KG1 (cell line): ENCODE measurements at regions not wholly inside any gene's neighbourhood (a gene's known extent, or its start where the extent isn't known, plus 50 kb on each side); places are given as distances from the start of the nearest gene placed in this dataset.
"Not testable (repeated sequence)": the region's sequence is repeated elsewhere in the genome, so short reads cannot be mapped to it uniquely, and the experiment has no call there.

Experiments
- DNase-seq: peaks from one replicate; lab custom pipeline; 2025; lab: John Stamatoyannopoulos, UW

DNA sequence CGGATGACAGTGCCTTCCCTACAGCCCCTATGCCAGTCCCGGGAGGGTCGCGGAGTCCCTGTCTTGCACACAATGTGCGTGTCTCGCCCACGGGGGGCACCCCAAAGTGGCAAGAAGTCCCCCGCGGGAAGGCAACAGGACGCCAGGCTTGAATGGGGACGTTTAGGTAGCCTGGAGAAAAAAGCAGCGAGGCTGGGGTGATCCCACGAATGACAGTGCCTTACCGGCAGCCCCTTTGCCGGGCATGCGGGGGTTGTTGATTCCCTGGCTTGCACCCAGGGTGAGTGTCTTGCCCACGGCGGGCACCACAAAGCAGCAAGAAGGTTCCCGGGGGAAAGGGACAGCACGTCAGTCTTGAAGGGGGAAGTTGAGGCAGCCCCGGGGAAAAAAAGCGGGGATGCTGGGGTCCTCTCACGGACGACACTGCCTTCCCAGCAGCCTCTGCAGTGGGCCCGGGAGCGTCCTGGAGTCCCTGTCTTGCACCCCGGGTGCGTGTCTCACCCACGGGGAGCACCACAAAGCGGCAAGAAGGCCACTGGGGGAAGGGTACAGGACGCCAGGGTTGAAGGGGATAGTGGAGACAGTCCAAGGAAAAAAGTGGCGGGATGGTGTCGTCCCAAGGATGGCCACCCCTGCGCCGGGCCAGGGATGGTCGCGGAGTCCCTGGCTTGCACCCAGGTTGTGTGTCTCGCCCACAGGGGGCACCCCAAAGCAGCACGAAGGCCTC lies 156.8 kb upstream of the ALG10B start:
- DNase-seq: no peak

DNA sequence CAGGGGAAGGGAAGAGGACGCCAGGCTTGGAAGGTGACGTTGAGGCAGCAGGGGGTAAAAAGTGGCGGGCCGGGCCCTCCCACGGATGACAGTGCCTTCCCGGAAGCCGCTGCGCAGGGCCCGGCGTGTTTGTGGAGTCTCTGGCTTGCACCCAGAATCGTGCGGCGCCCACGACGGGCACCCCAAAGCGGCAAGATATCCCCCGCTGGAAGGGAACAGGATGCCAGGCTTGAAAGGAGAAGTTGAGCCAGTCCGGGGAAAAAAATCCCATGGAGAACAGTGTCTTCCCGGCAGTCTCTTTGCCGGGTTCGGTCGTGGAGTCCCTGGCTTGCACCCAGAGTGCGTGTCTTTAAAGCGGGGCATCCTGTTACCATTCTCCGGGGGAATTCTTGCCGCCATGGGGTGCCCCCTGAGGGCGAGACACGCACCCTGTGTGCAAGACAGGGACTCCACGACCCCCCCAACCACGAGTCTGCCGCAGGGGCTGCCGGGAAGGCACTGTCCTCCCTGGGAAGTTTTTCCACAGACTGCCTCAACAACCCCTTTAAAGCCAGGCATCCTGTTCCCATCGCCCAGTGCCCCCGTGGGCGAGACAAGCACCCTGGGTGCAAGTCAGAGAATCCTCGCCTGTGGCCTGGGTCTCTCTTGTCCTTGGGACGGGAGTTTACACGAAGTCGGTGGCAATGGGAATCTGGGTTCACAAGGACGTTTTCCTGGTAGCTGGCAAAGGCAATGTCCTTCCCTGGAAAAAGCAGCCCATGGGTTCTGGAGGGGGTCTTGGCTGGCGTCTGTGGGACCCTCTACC lies 156.1 kb upstream of the ALG10B start:
- no peak for DNase-seq

DNA sequence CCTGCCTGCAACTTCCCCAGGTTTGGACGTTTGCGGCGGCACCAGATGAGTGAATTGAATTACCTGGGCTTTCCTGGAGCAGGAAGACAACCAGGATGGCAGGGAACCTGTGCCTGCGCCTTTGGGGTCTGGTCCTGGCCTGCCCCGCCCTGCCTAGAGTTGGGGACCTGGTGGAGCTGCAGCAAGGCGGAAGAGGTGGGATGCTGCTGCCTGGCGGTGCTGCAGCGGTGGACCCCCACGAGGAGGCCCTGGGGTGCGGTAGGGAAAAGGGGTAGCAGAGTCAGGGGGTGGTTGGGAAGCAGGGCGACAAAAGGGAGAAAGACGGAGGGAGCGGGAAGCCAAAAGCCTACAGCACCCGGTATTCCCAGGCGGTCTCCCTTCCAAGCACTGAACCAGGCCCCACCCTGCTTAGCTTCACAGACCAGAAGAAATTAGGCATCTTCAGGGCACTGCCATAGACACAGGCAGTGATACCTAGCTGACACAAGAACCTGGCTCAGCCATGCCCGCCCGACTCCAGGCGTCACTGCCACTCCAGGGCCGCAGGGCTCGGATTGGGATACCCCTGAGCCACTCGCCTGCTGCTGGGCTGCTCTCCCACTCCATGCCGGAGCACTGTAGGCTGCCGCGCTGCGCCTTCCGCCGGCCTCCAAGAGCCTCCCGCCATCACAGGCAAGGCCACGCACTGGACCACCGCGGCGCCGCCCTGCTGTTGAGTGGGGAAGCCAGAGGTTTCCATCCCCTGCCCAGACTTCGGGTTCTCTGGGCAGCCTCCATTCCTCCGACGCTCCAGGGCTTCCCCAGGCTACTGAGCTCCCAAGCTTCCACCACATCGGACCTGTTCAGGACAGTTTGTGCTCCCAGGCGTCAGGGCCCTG lies 155.2 kb upstream of the ALG10B start:
- DNase-seq: no peak

DNA sequence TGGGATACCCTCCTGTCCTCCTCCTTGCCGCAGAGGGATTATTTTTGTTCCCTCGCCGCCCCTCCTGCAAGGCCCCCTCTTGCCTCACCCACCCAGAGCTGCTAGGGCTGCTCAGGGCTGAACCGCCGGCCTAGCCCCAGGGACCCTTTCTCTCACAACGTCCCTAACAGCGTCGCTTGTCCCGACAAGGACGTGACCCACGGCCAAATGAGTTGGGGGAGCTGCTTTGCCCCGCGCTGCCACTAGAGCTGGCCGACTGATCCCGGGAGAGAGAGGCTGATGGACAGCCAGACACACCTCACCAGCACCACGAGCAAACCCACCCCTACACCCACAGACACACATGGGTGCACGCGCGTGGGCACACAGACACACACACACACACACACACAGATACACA lies 154.6 kb upstream of the ALG10B start:
- DNase-seq: no peak

DNA sequence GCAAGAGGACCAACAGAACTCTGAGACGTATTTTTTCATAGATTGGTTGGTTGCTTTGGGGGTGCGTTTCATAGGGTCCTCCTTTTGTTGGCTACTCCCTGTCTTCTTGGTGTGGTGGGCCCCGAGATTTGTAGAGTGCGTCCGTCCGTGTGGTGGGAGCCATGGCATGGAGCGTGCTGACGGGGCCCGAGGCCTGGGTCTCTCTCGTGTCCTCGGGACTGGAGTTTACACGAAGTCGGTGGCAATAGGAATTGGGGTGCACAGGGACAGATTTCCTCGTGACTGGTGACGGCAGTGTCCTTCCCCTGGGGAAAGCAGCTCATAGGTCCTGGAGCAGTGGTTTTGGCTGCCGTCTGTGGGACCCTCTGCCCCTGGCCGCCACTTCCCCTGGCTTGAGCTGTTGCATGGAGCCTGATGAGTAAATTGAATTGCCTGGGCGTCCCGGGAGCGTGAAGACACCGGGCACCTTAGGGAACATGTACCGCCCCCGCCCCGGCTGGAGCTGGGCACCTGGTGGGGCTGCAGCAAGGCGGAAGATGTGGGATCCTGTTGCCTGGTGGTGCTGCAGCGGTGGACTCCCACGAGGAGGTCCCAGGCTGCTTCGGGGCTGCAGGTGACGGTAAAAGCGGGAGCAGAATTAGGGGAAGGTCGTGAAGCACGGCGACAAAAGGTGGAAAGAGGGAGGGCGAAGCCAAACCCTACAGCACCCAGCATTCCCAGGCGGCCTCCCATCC lies 153.7 kb upstream of the ALG10B start:
- DNase-seq: no peak

DNA sequence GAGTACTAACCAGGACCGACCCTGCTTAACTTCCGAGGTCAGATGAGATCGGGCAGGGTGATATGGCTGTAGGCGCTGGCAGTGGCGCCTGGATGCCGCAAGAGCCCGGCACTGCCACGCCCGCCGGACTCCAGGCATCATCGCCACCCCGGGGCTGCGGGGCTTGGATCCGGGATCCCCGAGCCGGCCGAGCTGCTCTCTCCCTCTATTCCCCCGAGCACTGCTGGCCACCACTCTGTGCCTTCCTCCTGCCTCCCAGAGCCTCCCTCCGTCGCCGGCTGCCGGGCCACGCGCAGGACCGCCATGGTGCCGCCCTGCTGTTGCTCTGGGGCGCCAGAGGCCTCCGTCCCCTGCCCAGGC lies 153.2 kb upstream of the ALG10B start:
- no peak for DNase-seq

DNA sequence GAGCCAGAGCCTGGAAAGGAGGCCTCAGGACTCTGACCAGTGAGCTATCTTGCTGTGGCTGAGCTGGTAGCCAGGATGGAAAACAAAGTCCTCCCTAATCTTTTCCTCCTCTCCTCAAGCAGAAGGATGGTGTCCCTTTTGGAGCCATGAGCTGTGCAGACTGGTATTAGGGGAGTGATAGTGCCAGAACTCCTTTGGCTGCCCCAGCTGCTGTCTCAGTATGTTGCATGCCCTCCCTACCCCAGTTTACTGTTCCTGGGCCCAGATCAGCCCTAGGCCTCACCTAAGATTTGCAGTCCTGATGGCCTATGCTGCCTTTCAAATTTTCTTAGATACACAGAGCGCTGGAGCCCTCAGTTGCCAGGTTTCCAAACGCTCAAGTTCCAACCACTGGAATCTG lies 150.3 kb upstream of the ALG10B start:
- DNase-seq: no peak

DNA sequence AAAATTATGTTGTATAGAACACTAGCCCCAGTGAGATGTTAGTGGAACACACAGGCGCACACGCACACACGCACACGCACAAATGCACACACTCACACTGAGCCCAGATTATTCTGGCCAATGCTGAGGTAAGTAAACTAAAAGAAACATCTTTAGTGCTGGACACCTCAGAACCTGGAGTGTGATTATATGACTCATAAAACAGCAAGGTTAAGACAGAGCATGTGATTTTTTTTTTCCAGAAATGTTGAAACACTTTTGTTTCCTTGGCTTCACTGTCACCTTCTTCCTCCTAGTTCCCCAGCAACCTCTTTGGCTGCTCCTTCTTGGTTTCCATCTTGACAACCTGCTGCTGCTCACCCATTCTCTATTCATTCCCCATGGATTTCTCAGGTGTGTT lies 141.0 kb upstream of the ALG10B start:
- no peak for DNase-seq

DNA sequence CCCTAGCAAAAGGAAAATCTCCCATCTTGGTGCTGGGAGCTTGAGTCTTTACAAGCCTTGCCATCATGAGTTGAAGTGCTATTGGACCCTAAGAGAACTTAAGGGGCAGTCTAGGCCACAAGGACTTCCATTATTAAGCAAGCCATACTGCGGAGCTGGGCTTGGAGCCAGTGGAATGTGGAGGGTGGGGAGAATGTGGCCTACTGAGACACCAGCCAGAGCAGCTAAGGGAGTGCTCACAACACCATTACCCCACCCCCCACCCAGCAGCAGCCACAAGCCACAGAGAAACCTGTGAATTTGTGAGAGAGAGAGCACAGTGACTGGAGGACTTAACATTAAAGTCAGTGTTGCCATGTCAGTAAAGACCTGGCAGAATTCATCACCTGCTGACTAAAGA lies 133.0 kb upstream of the ALG10B start:
- DNase-seq: not testable (repeated sequence)

DNA sequence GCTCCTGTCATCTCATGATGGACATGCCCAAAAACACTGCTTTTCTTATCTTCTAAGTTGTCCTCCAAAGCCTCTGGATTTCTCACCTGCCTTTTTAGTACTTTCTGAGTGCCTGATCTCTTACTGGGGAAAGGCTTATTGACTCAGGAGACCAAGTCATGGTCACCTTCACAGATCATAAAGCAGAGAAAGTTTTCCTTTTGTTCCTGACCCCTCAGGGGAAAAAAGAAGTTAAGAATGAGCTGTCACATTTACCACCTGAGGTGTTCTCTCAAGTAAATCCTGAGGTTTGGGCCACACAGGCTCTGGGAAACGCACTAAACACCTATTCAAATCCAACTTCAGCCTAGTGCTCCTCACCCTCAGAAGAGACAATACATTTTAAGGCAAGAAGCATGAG lies 119.3 kb upstream of the ALG10B start:
- DNase-seq: not testable (repeated sequence)

DNA sequence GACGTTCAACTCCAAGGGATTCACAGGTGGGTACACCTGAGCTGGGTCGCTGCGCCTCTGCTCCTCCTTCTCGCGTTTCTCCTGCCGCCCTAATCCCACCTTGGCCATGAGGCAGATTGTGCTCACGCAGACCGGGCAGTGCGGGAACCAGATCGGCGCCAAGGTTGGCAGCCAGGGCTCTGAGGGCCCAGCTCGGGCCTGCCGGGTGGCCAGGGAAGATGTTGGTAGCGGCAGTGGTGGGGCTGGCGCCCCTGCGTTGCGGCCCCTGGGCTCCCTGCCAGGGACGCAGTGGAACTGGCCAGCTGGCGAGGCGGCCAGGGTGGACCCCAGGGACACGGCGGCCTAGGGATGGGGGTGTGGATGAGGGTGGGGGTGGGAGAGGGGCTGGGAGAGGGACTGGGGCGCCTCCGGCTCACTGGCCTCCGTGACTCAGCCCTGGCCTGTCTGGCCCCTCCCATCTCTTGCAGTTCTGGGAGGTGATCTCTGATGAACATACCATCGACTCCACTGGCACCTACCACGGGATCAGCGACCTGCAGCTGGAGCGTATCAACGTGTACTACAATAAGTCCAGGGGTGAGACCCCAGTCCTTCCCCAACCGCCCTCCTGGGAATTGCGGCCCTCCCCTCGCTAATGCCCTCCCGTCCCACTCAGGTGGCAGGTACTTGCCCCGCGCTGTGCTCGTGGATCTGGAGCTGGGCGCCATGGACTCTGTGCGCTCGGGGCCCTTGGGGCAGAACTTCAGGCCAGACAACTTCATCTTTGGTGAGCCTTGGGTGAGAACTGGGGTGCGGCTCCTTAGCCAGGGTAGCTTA lies 114.9 kb upstream of the ALG10B start:
- no peak for DNase-seq

DNA sequence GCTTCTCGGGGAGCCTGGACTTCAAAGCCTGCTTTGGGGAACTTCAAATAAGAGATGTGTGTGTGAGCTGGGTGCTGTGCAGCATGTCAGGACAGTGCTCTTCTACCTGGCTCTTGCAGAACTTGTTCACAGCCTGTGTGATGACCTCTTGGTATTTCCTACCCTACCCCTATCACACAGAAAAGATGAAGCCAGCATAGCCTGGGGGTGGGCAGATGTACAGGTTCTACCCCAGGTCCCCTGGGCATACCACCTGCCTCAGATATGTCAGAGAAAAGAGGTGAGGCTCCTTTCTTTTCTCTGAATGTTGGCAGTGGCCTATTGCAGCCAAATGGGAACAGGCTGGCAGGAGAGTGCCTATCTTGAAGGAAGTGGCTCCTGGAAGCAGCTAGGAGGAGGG lies 111.7 kb upstream of the ALG10B start:
- no peak for DNase-seq

DNA sequence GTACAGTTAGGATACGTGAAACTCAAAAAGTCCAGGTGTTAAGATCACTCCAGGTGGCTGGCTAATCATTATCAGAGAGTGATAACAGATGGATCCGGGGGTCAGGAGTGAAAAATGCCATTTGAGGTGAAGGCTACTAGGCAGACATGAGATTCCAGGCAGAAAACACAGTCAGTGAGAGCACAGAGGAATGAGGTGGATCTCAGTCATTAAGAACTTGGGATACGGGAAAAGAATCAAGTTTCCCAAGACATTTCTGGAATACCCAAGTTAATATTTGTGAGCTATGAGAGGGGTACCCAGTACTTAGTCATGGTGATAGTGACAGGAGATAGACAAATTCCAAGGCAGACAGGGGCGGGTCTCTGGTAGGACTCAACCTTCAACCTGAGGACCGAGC lies 94.6 kb upstream of the ALG10B start:
- no peak for DNase-seq

DNA sequence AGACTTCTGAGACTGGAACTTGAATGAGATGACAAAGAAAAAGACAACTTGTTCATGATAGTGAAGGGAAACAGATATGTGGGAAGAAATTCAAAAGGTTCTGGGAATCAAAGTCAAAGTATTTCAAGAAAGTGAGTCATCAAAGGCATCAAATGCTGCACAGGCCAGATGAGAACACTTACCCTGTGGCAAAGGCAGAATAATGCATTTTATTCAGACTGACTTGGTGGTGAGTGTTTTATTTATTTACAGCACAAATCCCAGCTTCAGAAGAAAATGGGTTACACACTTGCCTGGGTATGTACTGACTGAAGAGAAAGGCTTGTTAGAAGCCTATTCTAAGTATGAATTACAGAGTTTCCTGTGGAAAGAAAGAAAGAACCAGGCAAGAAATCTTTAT lies 78.2 kb upstream of the ALG10B start:
- not testable (repeated sequence) for DNase-seq

DNA sequence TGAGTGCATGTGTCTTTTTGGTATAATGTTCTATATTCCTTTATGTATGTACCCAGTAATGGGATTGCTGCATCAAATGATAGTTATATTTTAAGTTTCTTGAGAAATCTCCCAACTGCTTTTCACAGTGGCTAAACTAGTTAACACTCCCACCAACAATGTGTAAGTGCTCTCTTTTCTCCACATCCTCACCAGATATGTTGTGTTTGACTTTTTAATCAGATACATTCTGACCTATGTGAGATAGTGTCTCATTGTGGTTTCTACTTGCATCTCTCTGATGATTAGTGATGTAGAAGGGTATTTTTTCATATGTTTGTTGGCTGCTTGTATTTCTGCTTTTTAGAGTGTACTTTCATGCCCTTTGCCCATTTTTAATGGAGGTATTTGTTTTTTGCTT lies 62.8 kb upstream of the ALG10B start:
- no peak for DNase-seq

DNA sequence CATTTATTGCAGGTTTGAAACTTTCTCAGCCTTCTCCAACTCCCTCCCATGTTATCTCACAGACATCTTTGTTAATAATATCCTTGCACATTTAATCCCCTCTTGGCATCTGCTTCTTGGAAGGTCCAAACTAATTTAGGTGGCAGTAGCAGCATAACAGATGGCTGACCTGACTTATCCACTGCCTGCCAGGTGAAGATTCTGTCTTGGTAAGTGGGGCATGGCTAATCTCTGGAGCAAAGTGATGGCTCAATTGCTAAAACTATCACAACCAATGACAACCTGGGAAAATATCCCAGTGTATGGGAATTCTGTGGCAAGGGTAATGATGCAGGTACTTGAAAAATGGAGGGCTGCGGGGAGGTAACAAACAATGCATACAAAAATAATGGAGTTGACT lies 58.2 kb upstream of the ALG10B start:
- no peak for DNase-seq
